Osteoblast (primary cell): ENCODE measurements at regions not wholly inside any gene's neighbourhood (a gene's known extent, or its start where the extent isn't known, plus 50 kb on each side); places are given as distances from the start of the nearest gene placed in this dataset.
"Not testable (repeated sequence)": the region's sequence is repeated elsewhere in the genome, so short reads cannot be mapped to it uniquely, and the experiment has no call there.

Experiments
- DNase-seq: peaks from one replicate; pipeline ENCODE4 v3.0.0; 2011; ENCODE audit warnings: low spot score, mixed read lengths; ENCODE audit not compliant: insufficient read length; ENCODE audit errors: missing footprints
- H2AFZ ChIP-seq: 2 replicates; pipeline ENCODE4 v1.6.0; 2011; ENCODE audit warnings: mild to moderate bottlenecking, low read length
- H3K27ac ChIP-seq: 2 replicates; pipeline ENCODE4 v1.5.1; 2011; ENCODE audit warnings: mild to moderate bottlenecking, low read depth, low read length, moderate library complexity
- H3K27me3 ChIP-seq: 2 replicates; pipeline ENCODE4 v1.6.0; 2012; ENCODE audit warnings: mild to moderate bottlenecking, control low read depth, inconsistent platforms, low read length, moderate library complexity; ENCODE audit not compliant: insufficient read depth
- H3K36me3 ChIP-seq: 2 replicates; pipeline ENCODE4 v1.5.1; 2011; ENCODE audit warnings: mild to moderate bottlenecking, low read length, control low read depth, moderate library complexity; ENCODE audit not compliant: insufficient read depth
- H3K4me1 ChIP-seq: 2 replicates; pipeline ENCODE4 v1.5.1; 2011; ENCODE audit warnings: mild to moderate bottlenecking, low read length, control low read depth, moderate library complexity; ENCODE audit not compliant: insufficient read depth
- H3K4me2 ChIP-seq: 2 replicates; pipeline ENCODE4 v1.6.0; 2011; ENCODE audit warnings: mild to moderate bottlenecking, low read length; ENCODE audit not compliant: insufficient read depth
- H3K4me3 ChIP-seq: fragments of 200-600 bp; sonication (generic); 3 replicates; pipeline ENCODE4 v1.5.1; 2012; ENCODE audit warnings: mild to moderate bottlenecking, low read length, inconsistent platforms; ENCODE audit not compliant: insufficient read depth
- H3K79me2 ChIP-seq: 2 replicates; pipeline ENCODE4 v1.6.0; 2012; ENCODE audit warnings: mild to moderate bottlenecking, low read length, control low read depth, inconsistent platforms; ENCODE audit not compliant: insufficient read depth
- H3K9me3 ChIP-seq: 2 replicates; pipeline ENCODE4 v1.5.1; 2011; ENCODE audit warnings: low read depth, low read length, control low read depth
- H4K20me1 ChIP-seq: 2 replicates; pipeline ENCODE4 v1.6.0; 2012; ENCODE audit warnings: mild to moderate bottlenecking, low read length, control low read depth; ENCODE audit not compliant: insufficient read depth
- TF ChIP-seq, protein P1 (sequence below): IDR thresholded peaks from 2 replicates; pipeline ENCODE4 v1.5.1; 2011; ENCODE audit warnings: mild to moderate bottlenecking, low read depth, low read length, moderate library complexity; ENCODE audit errors: extremely low read depth

DNA sequence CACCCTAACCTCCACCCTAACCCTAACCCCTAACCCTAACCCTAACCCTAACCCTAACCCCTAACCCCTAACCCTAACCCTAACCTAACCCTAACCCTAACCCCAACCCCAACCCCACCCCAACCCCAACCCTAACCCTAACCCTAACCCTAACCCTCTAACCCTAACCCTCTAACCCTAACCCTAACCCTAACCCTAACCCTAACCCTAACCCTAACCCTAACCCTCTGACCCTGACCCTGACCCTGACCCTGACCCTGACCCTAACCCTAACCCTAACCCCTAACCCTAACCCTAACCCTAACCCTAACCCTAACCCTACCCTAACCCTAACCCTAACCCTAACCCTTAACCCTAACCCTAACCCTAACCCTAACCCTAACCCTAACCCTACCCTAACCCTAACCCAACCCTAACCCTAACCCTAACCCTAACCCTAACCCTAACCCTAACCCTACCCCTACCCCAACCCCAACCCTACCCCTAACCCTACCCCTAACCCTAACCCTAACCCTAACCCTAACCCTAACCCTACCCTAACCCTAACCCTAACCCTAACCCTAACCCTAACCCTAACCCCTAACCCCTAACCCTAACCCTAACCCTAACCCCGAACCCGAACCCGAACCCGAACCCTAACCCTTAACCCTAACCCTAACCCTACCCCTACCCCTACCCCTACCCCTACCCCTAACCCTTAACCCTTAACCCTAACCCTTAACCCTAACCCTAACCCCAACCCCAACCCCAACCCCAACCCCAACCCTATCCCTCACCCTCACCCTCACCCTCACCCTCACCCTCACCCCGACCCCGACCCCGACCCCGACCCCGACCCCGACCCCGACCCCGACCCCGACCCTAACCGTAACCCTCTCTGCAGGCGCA lies 186.2 kb upstream of the CHL1 start:
- not testable (repeated sequence) for H3K4me3 ChIP-seq, H3K4me1 ChIP-seq, H4K20me1 ChIP-seq, H3K27me3 ChIP-seq, H3K79me2 ChIP-seq, DNase-seq, H3K36me3 ChIP-seq, H3K4me2 ChIP-seq, H2AFZ ChIP-seq, H3K9me3 ChIP-seq, H3K27ac ChIP-seq

DNA sequence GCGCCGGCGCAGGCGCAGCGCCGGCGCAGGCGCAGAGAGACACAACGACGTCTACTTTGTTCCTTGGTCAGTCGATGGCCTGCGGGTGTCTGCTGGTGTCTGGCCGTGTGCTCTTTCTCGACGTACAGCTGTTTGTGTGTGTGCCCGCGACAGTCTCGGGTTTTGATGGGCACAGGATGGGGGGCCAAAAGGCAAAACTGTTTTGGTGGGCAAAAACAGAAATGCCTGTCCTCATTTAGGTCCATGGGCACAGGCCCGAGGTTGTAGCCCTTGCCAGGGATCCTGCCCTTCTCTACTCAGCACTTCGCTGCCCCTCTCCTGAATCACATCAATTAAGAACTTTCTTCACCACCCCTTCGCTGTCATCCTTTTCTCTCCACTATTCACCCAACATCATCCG lies 184.8 kb upstream of the CHL1 start:
- H3K4me2 ChIP-seq = no peak overlapping the region
- H3K4me1 ChIP-seq = no peaks in the 10 kb centered on the region
- no peak overlapping the region for H2AFZ ChIP-seq
- TF ChIP-seq, protein P1, sequence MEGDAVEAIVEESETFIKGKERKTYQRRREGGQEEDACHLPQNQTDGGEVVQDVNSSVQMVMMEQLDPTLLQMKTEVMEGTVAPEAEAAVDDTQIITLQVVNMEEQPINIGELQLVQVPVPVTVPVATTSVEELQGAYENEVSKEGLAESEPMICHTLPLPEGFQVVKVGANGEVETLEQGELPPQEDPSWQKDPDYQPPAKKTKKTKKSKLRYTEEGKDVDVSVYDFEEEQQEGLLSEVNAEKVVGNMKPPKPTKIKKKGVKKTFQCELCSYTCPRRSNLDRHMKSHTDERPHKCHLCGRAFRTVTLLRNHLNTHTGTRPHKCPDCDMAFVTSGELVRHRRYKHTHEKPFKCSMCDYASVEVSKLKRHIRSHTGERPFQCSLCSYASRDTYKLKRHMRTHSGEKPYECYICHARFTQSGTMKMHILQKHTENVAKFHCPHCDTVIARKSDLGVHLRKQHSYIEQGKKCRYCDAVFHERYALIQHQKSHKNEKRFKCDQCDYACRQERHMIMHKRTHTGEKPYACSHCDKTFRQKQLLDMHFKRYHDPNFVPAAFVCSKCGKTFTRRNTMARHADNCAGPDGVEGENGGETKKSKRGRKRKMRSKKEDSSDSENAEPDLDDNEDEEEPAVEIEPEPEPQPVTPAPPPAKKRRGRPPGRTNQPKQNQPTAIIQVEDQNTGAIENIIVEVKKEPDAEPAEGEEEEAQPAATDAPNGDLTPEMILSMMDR = no peak
- H3K27me3 ChIP-seq = no peaks in the 10 kb centered on the region
- no peaks in the 10 kb centered on the region for H3K9me3 ChIP-seq
- DNase-seq = no peak
- H3K79me2 ChIP-seq = no peaks in the 10 kb centered on the region
- no peak overlapping the region for H3K27ac ChIP-seq
- no peaks in the 10 kb centered on the region for H3K36me3 ChIP-seq
- H3K4me3 ChIP-seq = no peak overlapping the region
- no peaks in the 10 kb centered on the region for H4K20me1 ChIP-seq

DNA sequence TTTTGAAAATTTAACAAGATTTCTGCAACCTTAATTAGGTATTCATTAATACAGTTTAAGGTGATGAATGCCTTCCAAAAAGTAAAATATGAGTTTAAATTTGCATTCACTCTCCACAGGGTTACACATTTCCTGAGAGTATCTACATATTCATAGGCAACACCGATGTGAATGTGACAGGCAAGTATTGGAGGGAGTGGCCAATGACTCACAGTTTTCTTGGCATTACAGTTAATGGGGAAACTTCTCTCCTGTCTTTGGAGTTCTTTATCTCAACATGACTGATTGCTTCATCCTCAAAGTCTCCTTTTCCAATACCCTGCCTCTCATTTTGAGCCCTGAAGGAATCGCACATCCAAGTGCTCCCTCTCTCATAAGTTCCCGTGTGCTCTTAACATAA lies 181.9 kb upstream of the CHL1 start:
- Histone ChIP-seq H3K79me2 (no peaks in the 10 kb centered on the region), H4K20me1 (no peaks in the 10 kb centered on the region), H3K9me3 (no peaks in the 10 kb centered on the region), H2AFZ (no peak overlapping the region), H3K36me3 (no peaks in the 10 kb centered on the region), H3K27me3 (no peaks in the 10 kb centered on the region), H3K4me3 (no peak overlapping the region), H3K4me1 (no peaks in the 10 kb centered on the region), H3K4me2 (no peak overlapping the region), H3K27ac (no peak overlapping the region)
- no peak for DNase-seq
- TF ChIP-seq, protein P1 = no peak

DNA sequence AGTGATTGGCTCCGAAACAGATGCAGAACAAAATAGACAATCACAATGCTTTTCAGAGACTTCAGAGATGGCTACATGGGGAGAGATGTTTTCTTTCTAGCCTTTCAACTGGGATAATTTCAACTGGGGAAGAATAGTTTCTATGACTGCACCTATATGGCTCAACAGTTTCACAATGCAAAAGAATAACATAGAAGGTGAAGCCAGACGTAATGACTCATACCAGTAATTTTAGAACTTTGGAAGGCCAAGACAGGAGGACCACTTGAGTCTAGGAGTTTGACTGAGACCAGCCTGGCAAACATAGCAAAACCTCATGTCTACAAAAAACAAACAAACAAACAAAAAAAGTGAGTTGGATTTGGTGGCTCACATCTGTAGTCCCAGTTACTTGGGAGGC lies 180.2 kb upstream of the CHL1 start:
- TF ChIP-seq, protein P1 = no peak
- H3K79me2 ChIP-seq = no peaks in the 10 kb centered on the region
- H3K27ac ChIP-seq = no peak overlapping the region
- no peaks in the 10 kb centered on the region for H3K27me3 ChIP-seq
- H4K20me1 ChIP-seq = no peaks in the 10 kb centered on the region
- DNase-seq = no peak
- H3K4me1 ChIP-seq = no peaks in the 10 kb centered on the region
- H3K4me2 ChIP-seq = no peak overlapping the region
- H3K9me3 ChIP-seq = no peaks in the 10 kb centered on the region
- no peak overlapping the region for H2AFZ ChIP-seq
- H3K4me3 ChIP-seq = no peak overlapping the region
- H3K36me3 ChIP-seq = no peaks in the 10 kb centered on the region
